Stimulated activated CD8-positive, alpha-beta memory T cell treated with anti-CD3 and anti-CD28 coated beads, Interleukin-2, amount 100 ng/mL, for 1 hour (primary cell): ENCODE measurements at regions not wholly inside any gene's neighbourhood (a gene's known extent, or its start where the extent isn't known, plus 50 kb on each side); places are given as distances from the start of the nearest gene placed in this dataset.

Experiments used
- DNase-seq, 2 donors: peaks; one replicate each; pipeline ENCODE4 v3.0.0-alpha.2; 2020; ENCODE audit warnings: low read depth in 2 of 2

DNA sequence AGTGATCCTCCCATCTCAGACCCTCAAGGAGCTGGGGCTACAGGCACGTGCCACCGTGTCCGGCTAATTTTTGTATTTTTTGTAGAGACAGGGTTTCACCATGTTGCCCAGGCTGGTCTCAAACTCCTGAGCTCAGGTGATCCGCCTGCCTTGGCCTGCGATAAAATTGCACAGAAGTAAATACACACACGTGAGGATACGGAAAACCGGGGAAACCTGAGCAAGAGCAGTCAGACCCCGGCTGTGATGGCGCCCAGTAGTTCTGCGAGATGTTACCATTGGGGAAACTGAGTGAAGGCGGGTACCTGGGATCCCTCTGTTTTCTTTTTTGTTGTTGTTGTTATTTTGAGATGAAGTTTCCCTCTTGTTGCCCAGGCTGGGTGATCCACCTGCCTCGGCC is 114.9 kb downstream of the C9orf50 start:
- no peak for DNase-seq

DNA sequence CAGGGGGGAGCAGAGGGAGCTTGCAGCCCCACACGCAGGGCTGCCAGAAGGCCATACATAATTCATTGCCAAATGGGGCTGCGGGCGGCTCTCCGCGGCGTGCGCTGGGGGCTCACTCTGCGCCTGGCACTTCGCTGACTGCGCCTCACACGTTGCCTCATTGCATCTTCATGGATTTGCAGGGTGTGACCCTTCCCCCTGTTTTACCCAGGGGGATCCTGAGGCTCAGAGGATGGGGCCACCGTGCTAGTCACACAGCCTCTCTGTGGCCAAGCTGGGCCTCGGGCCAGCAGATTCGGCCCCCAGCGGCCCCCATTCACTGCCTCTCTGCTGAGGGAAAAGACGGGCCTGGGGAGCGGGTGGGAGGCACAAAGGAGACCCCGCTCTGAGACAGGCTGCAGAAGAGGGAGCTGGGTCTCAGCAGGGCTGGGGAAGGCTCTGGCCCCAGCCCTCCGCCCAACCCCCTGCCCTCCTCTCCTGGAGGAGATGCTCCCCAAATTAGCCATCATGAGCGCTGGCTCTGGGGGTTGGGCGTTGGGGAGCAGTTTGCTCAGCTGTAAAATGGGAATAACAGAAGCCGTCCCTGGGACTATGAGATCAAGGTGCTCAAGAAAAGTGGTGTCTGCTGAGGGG is 115.5 kb downstream of the C9orf50 start:
- DNase-seq, result no peak

DNA sequence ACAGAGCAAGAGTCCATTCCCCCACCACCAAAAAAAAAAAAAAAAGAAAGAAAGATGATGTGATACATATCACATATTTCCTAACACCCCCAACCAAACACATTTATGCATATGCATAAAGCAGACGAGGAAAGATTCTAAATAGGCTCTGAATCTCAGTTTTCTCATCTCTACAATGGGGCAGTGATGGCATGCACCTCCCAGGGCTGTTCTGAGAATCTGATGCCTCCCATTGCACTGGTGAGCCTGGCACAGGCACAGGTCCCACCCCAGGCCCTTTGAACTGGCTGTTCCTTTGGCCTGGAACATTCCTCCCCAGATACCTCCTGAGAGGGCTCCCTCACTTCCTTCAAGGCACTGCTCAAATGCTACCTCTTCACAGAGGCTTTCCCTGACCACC is 116.5 kb downstream of the C9orf50 start:
- no peak for DNase-seq

DNA sequence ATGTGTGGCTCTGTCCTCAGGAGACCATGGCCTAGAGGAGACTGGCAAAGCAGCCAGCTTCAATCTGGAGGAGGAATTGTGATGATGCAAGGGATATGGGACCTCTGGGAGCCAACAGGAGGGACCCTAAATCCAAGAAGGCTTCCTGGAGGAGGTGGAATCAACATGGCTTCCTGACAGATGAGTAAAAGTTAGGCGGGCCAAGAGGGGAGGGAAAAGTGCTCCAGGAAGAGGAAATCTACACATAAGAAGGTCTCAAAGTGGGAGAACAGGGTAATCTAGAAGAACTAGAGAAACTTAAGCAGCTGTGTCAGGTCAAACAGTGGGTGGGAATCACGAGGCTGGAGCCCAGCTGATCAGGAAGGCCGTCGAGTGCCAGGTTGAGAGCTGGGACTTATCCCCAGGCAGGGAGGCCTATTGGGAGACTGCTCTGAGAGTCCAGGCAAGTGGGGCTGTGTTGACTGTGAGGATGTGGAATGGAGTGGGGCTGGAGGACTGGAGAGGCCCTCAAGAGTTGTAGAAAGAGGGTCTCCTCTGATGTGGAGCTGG is 119.1 kb downstream of the C9orf50 start:
- no peak for DNase-seq

- no peak for DNase-seq
Measured at GRCh38 chr9:129500863-129501770, 119.8 kb downstream of the C9orf50 start.

GRCh38 chr9:129500161-129500862 is 120.6 kb downstream of the C9orf50 start:
- DNase-seq, result no peak

- DNase-seq, result no peak
Measured at GRCh38 chr9:129498451-129499384, 122.2 kb downstream of the C9orf50 start.

- no peak for DNase-seq
Measured at GRCh38 chr9:129497813-129498450, 123.0 kb downstream of the C9orf50 start.

DNA sequence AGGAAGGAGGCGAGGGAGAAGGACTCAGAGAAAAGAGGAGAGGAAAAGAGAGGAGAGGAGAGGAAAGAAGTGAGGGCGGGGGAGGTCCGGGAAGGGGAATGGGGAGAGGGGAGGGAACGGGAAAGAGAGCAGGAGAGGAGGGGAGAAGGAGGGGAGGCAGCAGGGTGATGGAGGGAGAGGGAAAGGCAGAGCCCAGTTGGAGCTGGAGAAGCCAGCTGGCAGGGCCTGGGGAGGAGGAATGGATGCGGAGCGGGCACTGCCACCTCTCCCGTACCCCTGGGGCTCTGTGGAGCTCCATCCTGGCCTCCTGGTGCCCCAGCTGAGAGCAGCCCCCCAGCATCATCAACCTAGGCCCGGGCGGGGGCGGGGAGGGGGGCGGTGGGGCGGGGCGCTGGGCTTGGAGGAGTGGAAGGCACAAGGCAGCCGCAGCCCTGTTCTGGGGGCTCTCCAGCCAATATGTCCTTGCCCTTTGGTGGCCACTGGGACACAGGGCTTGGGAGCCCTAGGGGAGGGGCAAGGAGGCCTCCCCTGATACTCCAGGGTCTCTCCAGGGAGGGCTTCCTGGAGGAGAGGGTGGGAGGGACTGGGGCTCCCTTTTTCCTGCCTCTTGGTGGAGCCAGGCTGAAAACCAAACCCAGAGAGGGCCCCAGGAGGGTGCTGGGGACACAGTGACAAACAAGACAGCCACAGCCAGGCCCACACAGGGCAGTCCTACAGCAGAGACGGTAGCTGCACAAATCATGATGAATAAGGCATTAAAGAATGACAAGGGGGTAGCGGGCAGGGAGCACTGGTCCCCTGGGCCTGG is 123.7 kb downstream of the C9orf50 start:
- DNase-seq, result no peak

GRCh38 chr9:129496473-129497004 is 124.4 kb downstream of the C9orf50 start:
- DNase-seq, result peak; percentile 68 to 73

DNA sequence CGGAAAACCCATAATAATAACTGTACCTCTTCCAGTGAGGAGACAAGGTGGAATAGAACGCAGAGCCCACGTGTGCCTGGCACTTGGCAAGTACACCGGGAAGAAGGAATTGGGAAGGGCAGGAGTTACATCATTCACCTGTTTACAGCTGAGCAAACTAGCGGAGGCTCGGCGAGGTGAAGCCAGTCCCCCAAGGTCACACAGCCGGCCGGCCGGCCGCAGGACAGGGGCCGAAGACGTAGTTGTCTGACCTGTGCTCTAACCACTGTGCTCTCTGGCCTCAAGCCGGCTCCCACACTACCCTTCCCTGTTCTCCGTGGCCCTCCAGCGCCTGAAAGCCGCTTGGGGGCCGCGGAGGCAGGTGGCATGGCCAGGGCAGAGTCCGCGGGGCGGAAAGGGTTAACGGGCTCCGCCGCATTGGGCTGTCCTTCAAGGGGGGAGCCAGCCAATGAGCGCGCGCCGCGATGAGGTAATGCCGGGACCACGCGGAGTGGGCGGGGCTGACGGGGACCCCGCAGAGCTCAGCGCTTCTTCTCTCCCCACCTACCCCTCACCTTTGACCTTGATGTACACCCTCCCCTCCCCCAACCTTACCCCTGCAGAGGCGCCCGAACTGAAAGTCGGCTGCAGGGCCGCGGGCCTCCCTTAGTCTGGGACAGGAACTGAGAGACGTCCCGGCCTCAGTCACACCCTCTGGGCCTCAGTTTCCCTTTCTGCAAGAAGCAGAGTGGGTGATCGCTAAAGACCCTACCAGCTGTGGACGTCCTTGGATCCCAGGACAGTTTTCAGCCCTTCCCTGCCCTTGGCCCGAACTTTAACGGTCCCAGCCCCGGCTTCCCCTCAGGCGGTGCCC is 125.1 kb downstream of the C9orf50 start:
- peak; percentile 60 to 64 for DNase-seq

GRCh38 chr9:129494113-129494789 is 126.7 kb downstream of the C9orf50 start:
- DNase-seq, result no peak

- DNase-seq, result no peak
Measured at GRCh38 chr9:129493706-129494047, 127.2 kb downstream of the C9orf50 start.

DNA sequence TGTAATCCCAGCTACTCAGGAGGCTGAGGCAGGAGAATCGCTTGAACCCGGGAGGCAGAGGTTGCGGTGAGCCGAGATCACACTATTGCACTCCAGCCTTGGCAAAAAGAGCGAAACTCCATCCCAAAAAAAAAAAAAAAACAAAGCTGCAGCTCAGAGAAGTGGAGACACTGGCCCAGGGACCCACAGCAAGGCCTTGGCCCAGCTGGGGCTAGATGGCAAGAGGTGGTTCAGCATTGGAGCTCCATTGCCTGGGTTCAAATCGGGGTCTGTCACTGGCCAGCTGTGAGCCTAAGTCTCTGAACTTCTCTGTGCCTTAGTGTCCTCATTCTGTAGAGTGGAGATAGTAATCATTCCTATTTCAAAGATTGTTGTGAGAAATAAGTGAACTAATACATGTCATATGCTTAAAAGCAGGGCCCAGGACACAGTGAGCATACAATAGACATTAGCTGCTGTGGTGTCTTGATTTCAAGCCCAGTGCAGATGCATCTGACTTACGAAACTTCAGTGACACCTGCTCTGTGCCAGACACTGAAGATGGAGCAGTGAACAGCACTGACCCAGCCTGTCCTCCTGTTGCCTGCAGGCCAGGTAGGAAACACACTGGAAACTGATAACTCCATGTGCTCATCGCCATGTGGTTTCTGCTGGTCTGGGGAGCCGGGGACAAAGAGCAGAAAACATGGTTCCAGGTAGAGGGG is 127.7 kb downstream of the C9orf50 start:
- no peak for DNase-seq

DNA sequence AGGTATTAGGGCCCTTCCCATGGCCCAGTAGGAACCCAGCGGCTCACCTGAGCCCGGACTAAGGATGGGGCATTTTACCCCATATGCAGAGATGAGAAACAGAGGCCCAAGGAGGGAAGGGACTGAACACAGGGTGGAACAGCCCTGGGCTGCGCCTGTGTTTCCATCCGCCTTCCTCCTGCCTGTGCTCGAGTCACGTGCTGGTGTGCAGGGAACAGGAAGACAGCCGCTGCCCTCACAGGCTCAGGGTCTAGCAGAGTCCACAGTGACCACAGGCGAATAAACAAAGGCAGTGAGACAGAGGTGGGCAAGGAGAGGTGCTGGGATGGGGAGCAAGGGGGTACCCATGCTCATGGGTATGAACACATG is 129.4 kb downstream of the C9orf50 start:
- no peak for DNase-seq

- DNase-seq, result no peak
Measured at GRCh38 chr9:129490583-129491486, 130.1 kb downstream of the C9orf50 start.
